ENCODE measurements at regions not wholly inside any gene's neighbourhood (a gene's known extent, or its start where the extent isn't known, plus 50 kb on each side); places are given as distances from the start of the nearest gene placed in this dataset.

DNA sequence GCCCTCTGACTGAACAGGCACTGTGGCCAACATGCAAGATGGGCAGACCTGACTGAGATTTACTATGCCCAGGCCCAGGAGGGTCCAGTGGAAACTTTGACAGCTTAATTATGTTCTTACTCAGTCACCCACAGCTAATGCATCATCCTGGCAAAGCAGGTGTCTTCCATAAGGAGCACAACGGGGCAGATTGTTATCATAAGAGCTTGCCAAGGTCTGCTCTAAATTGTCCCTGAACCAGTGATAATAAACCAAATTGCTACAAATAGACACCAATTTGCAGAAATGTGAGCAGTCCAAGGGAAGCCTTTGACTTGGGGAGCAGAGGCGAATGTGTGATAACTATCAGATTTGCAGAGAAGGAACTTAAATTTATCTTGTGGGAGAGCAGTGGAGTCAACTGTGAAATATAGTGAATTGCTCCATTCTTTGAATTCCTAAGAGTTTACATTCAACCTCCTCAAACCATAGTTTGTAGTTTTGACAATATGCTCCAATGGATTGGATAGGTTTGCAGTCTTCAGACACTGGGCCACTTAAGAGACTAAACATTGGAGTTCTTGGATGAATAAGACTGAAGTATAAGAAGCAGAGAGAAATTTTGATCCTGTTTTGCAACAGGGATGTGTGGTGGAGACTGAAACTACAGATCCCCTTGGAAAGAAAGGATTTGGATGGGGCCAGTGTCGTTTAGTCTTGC is 494.7 kb downstream of the CCSER2 start (continued):
- TF ChIP-seq ESRRA (CRISPR knock-in tag; IDR thresholded peaks at IDR 0.05; ENCODE audit: borderline replicate concordance) (no peak), NFYB (CRISPR knock-in tag; conservative IDR thresholded peaks at IDR 0.05; ENCODE audit: low read depth) (no peak), FOXK1 (CRISPR knock-in tag; IDR thresholded peaks at IDR 0.05) (no peak)
- TF ChIP-seq, protein P1, sequence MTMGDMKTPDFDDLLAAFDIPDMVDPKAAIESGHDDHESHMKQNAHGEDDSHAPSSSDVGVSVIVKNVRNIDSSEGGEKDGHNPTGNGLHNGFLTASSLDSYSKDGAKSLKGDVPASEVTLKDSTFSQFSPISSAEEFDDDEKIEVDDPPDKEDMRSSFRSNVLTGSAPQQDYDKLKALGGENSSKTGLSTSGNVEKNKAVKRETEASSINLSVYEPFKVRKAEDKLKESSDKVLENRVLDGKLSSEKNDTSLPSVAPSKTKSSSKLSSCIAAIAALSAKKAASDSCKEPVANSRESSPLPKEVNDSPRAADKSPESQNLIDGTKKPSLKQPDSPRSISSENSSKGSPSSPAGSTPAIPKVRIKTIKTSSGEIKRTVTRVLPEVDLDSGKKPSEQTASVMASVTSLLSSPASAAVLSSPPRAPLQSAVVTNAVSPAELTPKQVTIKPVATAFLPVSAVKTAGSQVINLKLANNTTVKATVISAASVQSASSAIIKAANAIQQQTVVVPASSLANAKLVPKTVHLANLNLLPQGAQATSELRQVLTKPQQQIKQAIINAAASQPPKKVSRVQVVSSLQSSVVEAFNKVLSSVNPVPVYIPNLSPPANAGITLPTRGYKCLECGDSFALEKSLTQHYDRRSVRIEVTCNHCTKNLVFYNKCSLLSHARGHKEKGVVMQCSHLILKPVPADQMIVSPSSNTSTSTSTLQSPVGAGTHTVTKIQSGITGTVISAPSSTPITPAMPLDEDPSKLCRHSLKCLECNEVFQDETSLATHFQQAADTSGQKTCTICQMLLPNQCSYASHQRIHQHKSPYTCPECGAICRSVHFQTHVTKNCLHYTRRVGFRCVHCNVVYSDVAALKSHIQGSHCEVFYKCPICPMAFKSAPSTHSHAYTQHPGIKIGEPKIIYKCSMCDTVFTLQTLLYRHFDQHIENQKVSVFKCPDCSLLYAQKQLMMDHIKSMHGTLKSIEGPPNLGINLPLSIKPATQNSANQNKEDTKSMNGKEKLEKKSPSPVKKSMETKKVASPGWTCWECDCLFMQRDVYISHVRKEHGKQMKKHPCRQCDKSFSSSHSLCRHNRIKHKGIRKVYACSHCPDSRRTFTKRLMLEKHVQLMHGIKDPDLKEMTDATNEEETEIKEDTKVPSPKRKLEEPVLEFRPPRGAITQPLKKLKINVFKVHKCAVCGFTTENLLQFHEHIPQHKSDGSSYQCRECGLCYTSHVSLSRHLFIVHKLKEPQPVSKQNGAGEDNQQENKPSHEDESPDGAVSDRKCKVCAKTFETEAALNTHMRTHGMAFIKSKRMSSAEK (CRISPR knock-in tag; IDR thresholded peaks at IDR 0.05; ENCODE audit: borderline replicate concordance), result no peak
- TF ChIP-seq, protein P2, sequence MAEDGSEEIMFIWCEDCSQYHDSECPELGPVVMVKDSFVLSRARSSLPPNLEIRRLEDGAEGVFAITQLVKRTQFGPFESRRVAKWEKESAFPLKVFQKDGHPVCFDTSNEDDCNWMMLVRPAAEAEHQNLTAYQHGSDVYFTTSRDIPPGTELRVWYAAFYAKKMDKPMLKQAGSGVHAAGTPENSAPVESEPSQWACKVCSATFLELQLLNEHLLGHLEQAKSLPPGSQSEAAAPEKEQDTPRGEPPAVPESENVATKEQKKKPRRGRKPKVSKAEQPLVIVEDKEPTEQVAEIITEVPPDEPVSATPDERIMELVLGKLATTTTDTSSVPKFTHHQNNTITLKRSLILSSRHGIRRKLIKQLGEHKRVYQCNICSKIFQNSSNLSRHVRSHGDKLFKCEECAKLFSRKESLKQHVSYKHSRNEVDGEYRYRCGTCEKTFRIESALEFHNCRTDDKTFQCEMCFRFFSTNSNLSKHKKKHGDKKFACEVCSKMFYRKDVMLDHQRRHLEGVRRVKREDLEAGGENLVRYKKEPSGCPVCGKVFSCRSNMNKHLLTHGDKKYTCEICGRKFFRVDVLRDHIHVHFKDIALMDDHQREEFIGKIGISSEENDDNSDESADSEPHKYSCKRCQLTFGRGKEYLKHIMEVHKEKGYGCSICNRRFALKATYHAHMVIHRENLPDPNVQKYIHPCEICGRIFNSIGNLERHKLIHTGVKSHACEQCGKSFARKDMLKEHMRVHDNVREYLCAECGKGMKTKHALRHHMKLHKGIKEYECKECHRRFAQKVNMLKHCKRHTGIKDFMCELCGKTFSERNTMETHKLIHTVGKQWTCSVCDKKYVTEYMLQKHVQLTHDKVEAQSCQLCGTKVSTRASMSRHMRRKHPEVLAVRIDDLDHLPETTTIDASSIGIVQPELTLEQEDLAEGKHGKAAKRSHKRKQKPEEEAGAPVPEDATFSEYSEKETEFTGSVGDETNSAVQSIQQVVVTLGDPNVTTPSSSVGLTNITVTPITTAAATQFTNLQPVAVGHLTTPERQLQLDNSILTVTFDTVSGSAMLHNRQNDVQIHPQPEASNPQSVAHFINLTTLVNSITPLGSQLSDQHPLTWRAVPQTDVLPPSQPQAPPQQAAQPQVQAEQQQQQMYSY (CRISPR knock-in tag; IDR thresholded peaks at IDR 0.05), result no peak

DNA sequence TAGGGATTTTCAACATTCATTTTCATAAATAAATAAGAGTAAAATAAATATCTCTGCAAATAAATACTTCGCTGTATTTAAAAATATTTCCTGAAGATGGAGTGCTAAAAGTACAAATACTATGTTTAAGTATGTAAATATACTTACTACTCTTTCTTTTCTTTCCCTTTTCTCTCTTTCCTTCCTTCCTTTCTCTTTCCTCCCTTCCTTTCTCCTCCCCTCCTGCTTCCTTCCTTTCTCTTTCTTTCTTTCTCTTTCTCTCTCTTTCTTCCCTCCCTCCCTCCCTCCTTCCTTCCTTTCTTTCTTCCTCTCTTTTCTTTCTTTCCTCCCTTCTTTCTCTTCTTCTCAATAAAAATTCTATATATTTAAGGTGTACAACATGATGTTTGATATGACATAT is 496.1 kb downstream of the CCSER2 start:
- H3K27me3 Mint-ChIP-seq (ENCODE audit: low read depth), result no peaks in the 10 kb centered on the region
- H3K4me1 Mint-ChIP-seq, result peaks cover 8% of the 10 kb centered on the region
- no peaks in the 10 kb centered on the region for H3K9me3 Mint-ChIP-seq
- POLR2A ChIA-PET, result no interaction called here
- DNase-seq (ENCODE audit: low spot score) (no peak), ATAC-seq (no peak)
- CTCF ChIA-PET, result no interaction called here
- H3K27ac Mint-ChIP-seq, result no peak overlapping the region
- H3K36me3 Mint-ChIP-seq, result no peaks in the 10 kb centered on the region
- H3K4me3 Mint-ChIP-seq, result no peak overlapping the region
- TF ChIP-seq TEAD1 (CRISPR knock-in tag; IDR thresholded peaks at IDR 0.05) (no peak), KAT7 (CRISPR knock-in tag; IDR thresholded peaks at IDR 0.05; ENCODE audit: borderline replicate concordance) (no peak), JAZF1 (CRISPR knock-in tag; IDR thresholded peaks at IDR 0.05) (no peak), RORB (CRISPR knock-in tag; IDR thresholded peaks at IDR 0.05) (no peak), ZNF396 (CRISPR knock-in tag; IDR thresholded peaks at IDR 0.05; ENCODE audit: borderline replicate concordance) (no peak), ETV6 (CRISPR knock-in tag; IDR thresholded peaks at IDR 0.05) (no peak), TP53 (CRISPR knock-in tag; IDR thresholded peaks at IDR 0.05) (no peak), EMX1 (CRISPR knock-in tag; IDR thresholded peaks at IDR 0.05) (no peak)
- TF ChIP-seq, protein P3, sequence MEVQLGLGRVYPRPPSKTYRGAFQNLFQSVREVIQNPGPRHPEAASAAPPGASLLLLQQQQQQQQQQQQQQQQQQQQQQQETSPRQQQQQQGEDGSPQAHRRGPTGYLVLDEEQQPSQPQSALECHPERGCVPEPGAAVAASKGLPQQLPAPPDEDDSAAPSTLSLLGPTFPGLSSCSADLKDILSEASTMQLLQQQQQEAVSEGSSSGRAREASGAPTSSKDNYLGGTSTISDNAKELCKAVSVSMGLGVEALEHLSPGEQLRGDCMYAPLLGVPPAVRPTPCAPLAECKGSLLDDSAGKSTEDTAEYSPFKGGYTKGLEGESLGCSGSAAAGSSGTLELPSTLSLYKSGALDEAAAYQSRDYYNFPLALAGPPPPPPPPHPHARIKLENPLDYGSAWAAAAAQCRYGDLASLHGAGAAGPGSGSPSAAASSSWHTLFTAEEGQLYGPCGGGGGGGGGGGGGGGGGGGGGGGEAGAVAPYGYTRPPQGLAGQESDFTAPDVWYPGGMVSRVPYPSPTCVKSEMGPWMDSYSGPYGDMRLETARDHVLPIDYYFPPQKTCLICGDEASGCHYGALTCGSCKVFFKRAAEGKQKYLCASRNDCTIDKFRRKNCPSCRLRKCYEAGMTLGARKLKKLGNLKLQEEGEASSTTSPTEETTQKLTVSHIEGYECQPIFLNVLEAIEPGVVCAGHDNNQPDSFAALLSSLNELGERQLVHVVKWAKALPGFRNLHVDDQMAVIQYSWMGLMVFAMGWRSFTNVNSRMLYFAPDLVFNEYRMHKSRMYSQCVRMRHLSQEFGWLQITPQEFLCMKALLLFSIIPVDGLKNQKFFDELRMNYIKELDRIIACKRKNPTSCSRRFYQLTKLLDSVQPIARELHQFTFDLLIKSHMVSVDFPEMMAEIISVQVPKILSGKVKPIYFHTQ (CRISPR knock-in tag; IDR thresholded peaks at IDR 0.05), result no peak
- TF ChIP-seq, protein P4, sequence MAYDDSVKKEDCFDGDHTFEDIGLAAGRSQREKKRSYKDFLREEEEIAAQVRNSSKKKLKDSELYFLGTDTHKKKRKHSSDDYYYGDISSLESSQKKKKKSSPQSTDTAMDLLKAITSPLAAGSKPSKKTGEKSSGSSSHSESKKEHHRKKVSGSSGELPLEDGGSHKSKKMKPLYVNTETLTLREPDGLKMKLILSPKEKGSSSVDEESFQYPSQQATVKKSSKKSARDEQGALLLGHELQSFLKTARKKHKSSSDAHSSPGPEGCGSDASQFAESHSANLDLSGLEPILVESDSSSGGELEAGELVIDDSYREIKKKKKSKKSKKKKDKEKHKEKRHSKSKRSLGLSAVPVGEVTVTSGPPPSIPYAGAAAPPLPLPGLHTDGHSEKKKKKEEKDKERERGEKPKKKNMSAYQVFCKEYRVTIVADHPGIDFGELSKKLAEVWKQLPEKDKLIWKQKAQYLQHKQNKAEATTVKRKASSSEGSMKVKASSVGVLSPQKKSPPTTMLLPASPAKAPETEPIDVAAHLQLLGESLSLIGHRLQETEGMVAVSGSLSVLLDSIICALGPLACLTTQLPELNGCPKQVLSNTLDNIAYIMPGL (CRISPR knock-in tag; IDR thresholded peaks at IDR 0.05), result no peak
- TF ChIP-seq, protein P5, sequence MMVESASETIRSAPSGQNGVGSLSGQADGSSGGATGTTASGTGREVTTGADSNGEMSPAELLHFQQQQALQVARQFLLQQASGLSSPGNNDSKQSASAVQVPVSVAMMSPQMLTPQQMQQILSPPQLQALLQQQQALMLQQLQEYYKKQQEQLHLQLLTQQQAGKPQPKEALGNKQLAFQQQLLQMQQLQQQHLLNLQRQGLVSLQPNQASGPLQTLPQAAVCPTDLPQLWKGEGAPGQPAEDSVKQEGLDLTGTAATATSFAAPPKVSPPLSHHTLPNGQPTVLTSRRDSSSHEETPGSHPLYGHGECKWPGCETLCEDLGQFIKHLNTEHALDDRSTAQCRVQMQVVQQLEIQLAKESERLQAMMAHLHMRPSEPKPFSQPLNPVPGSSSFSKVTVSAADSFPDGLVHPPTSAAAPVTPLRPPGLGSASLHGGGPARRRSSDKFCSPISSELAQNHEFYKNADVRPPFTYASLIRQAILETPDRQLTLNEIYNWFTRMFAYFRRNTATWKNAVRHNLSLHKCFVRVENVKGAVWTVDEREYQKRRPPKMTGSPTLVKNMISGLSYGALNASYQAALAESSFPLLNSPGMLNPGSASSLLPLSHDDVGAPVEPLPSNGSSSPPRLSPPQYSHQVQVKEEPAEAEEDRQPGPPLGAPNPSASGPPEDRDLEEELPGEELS (CRISPR knock-in tag; IDR thresholded peaks at IDR 0.05), result no peak
- TF ChIP-seq, protein P6, sequence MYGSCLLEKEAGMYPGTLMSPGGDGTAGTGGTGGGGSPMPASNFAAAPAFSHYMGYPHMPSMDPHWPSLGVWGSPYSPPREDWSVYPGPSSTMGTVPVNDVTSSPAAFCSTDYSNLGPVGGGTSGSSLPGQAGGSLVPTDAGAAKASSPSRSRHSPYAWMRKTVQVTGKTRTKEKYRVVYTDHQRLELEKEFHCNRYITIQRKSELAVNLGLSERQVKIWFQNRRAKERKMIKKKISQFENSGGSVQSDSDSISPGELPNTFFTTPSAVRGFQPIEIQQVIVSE (CRISPR knock-in tag; IDR thresholded peaks at IDR 0.05; ENCODE audit: borderline replicate concordance), result no peak
- TF ChIP-seq, protein P7, sequence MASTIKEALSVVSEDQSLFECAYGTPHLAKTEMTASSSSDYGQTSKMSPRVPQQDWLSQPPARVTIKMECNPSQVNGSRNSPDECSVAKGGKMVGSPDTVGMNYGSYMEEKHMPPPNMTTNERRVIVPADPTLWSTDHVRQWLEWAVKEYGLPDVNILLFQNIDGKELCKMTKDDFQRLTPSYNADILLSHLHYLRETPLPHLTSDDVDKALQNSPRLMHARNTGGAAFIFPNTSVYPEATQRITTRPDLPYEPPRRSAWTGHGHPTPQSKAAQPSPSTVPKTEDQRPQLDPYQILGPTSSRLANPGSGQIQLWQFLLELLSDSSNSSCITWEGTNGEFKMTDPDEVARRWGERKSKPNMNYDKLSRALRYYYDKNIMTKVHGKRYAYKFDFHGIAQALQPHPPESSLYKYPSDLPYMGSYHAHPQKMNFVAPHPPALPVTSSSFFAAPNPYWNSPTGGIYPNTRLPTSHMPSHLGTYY (CRISPR knock-in tag; IDR thresholded peaks at IDR 0.05), result no peak

Measured in WTC11 (cell line).